ENCODE measurements at regions not wholly inside any gene's neighbourhood (a gene's known extent, or its start where the extent isn't known, plus 50 kb on each side); places are given as distances from the start of the nearest gene placed in this dataset.

GRCh38 chr9:81532251-81532650 lies 157.1 kb downstream of the TLE1 start:
- TF ChIP-seq CTCF (IDR thresholded peaks at IDR 0.05; ENCODE audit: borderline replicate concordance, control extremely low read depth, extremely low read depth, insufficient read depth, missing control alignments) = no peak
- in situ Hi-C loops (cut with MboI; ENCODE audit: low sequenced_read_pairs, unreplicated experiment) = no loop called here
- DNase-seq (ENCODE audit: low spot score) = no peak

GRCh38 chr9:81531511-81531910 lies 157.8 kb downstream of the TLE1 start:
- DNase-seq (ENCODE audit: low spot score) = no peak
- in situ Hi-C loops (cut with MboI; ENCODE audit: low sequenced_read_pairs, unreplicated experiment) = no loop called here
- TF ChIP-seq CTCF (IDR thresholded peaks at IDR 0.05; ENCODE audit: borderline replicate concordance, control extremely low read depth, extremely low read depth, insufficient read depth, missing control alignments) = no peak

- in situ Hi-C loops (cut with MboI; ENCODE audit: low sequenced_read_pairs, unreplicated experiment) = no loop called here
- TF ChIP-seq CTCF (IDR thresholded peaks at IDR 0.05; ENCODE audit: borderline replicate concordance, control extremely low read depth, extremely low read depth, insufficient read depth, missing control alignments) = no peak
- DNase-seq (ENCODE audit: low spot score) = no peak
Measured at GRCh38 chr9:81530846-81531245, 158.5 kb downstream of the TLE1 start.

- DNase-seq (ENCODE audit: low spot score) = no peak
- in situ Hi-C loops (cut with MboI; ENCODE audit: low sequenced_read_pairs, unreplicated experiment) = no loop called here
- TF ChIP-seq CTCF (IDR thresholded peaks at IDR 0.05; ENCODE audit: borderline replicate concordance, control extremely low read depth, extremely low read depth, insufficient read depth, missing control alignments) = no peak
Measured at GRCh38 chr9:81530310-81530810, 159.0 kb downstream of the TLE1 start.

- no peak for DNase-seq (ENCODE audit: low spot score)
- in situ Hi-C loops (cut with MboI; ENCODE audit: low sequenced_read_pairs, unreplicated experiment) = no loop called here
- TF ChIP-seq CTCF (IDR thresholded peaks at IDR 0.05; ENCODE audit: borderline replicate concordance, control extremely low read depth, extremely low read depth, insufficient read depth, missing control alignments) = no peak
Measured at GRCh38 chr9:81529556-81530193, 159.7 kb downstream of the TLE1 start.

- TF ChIP-seq CTCF (IDR thresholded peaks at IDR 0.05; ENCODE audit: borderline replicate concordance, control extremely low read depth, extremely low read depth, insufficient read depth, missing control alignments) = no peak
- DNase-seq (ENCODE audit: low spot score) = no peak
- in situ Hi-C loops (cut with MboI; ENCODE audit: low sequenced_read_pairs, unreplicated experiment) = no loop called here
Measured at GRCh38 chr9:81526587-81526986, 162.8 kb downstream of the TLE1 start.

All from GM13976 (cell line).